Inflammatory macrophage (primary cell): ENCODE measurements at regions not wholly inside any gene's neighbourhood (a gene's known extent, or its start where the extent isn't known, plus 50 kb on each side); places are given as distances from the start of the nearest gene placed in this dataset.
"Not testable (repeated sequence)": the region's sequence is repeated elsewhere in the genome, so short reads cannot be mapped to it uniquely, and the experiment has no call there.

Experiments used
- DNase-seq, 2 donors: peaks; one replicate each; pipeline ENCODE4 v3.0.0-alpha.2; 2020 to 2022

GRCh38 chr18:1499265-1499664 is 594.6 kb downstream of the ADCYAP1 start:
- no peak for DNase-seq

GRCh38 chr18:1503847-1504246 is 599.2 kb downstream of the ADCYAP1 start:
- no peak for DNase-seq

GRCh38 chr18:1505856-1506255 is 601.2 kb downstream of the ADCYAP1 start:
- DNase-seq = no peak

GRCh38 chr18:1510542-1511179 is 606.0 kb downstream of the ADCYAP1 start:
- DNase-seq = no peak

GRCh38 chr18:1511619-1512311 is 607.1 kb downstream of the ADCYAP1 start:
- DNase-seq = no peak

- no peak for DNase-seq
Measured at GRCh38 chr18:1513519-1513918, 608.8 kb downstream of the ADCYAP1 start.

- DNase-seq = not testable (repeated sequence)
Measured at GRCh38 chr18:1521588-1522248, 617.0 kb downstream of the ADCYAP1 start.

- no peak for DNase-seq
Measured at GRCh38 chr18:1522249-1522615, 617.6 kb downstream of the ADCYAP1 start.

GRCh38 chr18:1526991-1527390 is 622.3 kb downstream of the ADCYAP1 start:
- no peak for DNase-seq

GRCh38 chr18:1527805-1528204 is 623.1 kb downstream of the ADCYAP1 start:
- DNase-seq = no peak

- no peak for DNase-seq
Measured at GRCh38 chr18:1528447-1528846, 623.8 kb downstream of the ADCYAP1 start.

GRCh38 chr18:1528964-1529509 is 624.4 kb downstream of the ADCYAP1 start:
- DNase-seq = no peak

- no peak for DNase-seq
Measured at GRCh38 chr18:1530650-1531049, 626.0 kb downstream of the ADCYAP1 start.

- DNase-seq = no peak
Measured at GRCh38 chr18:1539276-1539675, 634.6 kb downstream of the ADCYAP1 start.

GRCh38 chr18:1541478-1541877 is 636.8 kb downstream of the ADCYAP1 start:
- no peak for DNase-seq

GRCh38 chr18:1542230-1542774 is 637.6 kb downstream of the ADCYAP1 start:
- no peak for DNase-seq

GRCh38 chr18:1544016-1544415 is 639.3 kb downstream of the ADCYAP1 start:
- DNase-seq = no peak

- DNase-seq = not testable (repeated sequence)
Measured at GRCh38 chr18:1557711-1558110, 653.0 kb downstream of the ADCYAP1 start.

GRCh38 chr18:1559563-1559962 is 654.9 kb downstream of the ADCYAP1 start:
- DNase-seq = peak; percentile 43 to 71

- no peak for DNase-seq
Measured at GRCh38 chr18:1564793-1565192, 660.1 kb downstream of the ADCYAP1 start.

- peak; percentile 18 to 20 for DNase-seq
Measured at GRCh38 chr18:1571206-1571605, 666.5 kb downstream of the ADCYAP1 start.

- no peak for DNase-seq
Measured at GRCh38 chr18:1573732-1574131, 669.1 kb downstream of the ADCYAP1 start.

GRCh38 chr18:1575084-1575483 is 670.4 kb downstream of the ADCYAP1 start:
- DNase-seq = no peak
